ENCODE measurements at regions not wholly inside any gene's neighbourhood (a gene's known extent, or its start where the extent isn't known, plus 50 kb on each side); places are given as distances from the start of the nearest gene placed in this dataset.
A peak's percentile ranks its signal among the peaks of the same experiment; 100 is the strongest.

DNA sequence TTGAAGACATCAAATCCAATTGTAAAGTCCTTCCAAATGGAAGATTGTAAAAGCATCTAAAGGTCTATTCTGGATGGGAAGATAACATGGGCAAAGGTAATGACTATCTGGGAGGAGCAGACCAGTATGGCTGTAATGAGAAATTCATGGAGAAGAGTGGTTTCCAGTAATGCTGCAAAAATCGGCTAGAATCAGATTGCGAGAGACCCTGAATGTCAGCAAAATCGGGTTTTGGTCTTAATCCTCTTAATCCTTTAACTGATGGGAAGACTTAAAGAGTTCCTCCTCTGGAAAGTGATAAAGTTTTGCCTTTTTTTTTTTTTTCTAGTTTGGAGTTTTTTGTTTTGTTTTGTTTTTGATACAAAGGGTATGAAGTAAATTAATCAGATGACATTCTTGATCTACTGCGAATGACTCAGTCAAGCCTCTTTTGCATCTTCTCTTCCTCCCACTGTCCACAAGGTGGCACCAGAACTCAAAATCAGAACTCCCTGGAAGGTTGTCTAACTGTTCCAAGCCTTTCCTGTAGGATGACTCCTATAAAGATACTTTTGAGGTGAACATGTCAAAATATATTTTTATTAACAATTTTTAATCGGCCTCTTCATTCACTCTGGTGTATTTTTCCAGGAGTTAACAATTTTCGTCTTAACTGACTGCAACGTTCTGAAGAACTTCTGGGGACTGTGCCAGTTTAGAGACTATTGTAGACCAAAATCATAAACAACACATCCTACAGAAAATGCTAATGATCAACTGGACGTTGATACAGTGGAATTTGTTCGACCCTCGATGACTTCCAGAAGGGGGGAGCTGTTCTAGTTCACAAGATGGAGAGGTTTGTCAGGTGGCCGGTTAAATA is 213.3 kb upstream of the MIR17HG start:
- peak; percentile 64 for DNase-seq (ENCODE audit: extremely low read depth, low read depth)

DNA sequence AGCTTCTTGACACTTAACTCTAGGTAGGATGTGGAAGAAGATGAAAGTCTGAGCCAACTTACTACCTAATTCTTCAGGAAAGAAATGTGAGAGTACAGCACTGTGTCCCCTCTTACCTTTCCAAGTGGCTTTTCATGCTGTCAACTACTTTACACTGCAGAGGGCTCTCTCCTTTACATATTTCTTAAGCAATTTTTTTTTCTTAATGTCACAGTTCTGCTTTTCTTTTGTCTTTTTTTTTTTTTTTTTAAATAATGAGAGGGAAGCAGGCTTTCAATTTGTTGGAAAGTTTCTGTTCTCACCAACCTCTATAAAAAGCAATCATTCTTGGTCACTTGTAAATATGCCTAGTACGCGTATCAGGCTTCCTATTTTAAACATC is 212.7 kb upstream of the MIR17HG start:
- DNase-seq (ENCODE audit: extremely low read depth, low read depth): no peak

DNA sequence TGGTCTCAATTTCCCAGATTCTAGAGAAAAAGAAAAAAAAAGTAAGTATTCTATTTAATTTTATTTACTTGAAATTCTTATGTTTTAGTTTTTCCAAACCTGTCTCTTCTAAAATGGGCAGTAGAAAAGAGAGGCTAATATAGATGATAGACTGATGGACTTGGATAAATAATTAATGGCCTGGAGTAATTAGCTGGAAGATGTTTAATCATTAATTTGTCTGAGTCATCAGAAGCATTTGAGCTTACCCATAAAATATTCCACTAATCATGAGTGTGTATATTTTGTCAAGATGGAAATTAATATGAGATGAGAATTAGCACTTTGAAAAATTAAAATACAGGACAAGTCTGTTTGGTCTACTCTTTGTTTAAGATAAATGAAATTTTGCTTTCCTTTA is 212.1 kb upstream of the MIR17HG start:
- DNase-seq (ENCODE audit: extremely low read depth, low read depth): no peak

DNA sequence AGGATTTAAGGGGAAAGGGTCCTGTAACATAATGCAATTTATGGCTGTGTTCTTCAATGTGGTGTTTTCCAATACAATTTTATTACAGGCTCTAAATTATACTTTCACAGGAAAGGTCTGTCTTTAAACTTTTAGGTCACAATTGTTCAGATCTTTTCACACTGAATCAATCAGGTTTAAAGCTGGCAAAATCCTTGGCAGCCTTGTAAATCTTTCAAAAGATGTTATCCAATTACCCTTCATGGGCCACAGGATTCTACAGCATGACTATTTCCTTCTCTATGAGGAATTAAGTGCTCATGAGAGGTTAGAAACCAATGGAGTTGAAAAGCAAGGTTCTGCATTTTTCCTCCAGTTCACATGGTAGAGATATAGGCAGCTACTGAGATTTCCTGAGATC is 211.5 kb upstream of the MIR17HG start:
- DNase-seq (ENCODE audit: extremely low read depth, low read depth): no peak

DNA sequence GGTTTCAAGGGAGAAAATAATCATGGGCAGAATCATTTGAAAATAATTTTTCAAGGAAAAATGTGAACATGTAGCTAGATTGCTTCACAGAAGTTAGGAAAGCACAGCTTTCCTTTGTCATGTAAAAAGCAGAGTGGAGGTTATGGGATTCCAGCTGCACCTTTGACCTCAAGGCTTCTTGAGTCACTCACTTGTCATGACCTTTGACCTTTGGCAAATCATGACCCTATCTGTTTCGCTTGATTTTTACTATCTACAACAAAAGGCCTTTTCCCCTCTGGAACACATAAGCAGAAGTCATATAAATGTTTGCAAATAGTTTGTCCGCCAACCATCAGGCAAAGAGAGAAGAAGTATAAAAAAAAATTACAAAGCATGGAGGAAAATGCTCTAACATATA is 210.7 kb upstream of the MIR17HG start:
- no peak for DNase-seq (ENCODE audit: extremely low read depth, low read depth)

DNA sequence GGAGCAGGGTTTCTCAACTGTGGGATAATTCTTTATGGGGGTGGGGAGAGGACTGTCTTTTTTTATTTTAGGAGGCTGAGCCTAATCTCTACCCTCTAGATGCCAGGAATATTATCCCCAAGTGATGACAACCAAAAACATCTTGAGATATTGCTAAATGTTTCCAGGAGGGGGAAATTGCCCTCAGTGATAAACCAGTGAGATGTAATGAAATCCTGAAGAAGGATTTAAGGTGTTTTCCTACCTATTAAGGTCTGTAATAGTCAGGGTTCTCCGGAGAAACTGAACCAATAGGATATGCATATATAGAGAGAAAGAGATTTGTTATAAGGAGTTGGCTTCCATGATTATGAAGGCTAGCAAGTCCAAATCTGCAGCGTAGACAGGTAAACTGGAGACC is 208.3 kb upstream of the MIR17HG start:
- no peak for DNase-seq (ENCODE audit: extremely low read depth, low read depth)

DNA sequence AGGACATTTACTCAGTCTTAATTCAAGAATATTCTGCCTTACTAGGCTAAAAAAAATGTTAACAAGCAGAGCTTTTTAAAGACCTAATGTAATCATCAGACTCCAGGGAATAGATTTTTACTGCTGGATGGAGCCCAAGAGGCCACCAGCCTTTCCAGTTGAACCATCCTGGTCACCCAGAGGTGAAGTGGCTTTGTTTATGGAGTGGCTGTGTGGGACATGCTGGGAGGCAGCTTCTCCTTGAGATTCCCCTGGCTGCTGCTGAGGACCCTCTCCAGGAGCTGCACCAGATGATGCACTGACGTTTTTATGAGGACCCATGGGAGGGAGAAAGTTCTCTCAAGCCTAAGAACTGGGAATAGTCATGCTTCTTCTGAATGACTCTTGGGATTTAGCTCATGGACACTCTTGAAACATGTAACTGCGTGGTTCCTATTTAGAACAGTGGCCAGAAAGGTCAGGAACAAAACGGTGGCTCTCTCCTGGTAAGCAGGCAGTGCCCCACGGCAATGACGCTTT is 205.9 kb upstream of the MIR17HG start:
- DNase-seq (ENCODE audit: extremely low read depth, low read depth): no peak

DNA sequence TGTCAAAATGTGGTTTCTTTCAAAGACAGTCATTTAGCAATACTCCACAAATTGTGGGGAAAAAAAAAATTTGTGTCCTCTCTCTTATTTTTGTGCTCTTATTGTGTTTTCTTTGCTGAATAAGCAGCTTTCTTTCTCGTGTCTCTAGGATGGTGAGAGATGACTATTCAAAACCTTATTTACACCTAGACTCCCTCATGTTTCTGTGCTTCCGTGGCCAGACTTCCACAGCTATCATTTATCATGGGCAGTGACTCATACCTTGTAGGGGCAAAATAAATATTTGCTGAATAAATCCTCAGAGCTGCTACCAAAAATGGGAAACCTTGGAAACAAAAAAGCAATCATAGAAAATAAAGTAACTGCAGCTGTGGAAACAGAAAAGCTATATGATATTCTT is 204.9 kb upstream of the MIR17HG start:
- DNase-seq (ENCODE audit: extremely low read depth, low read depth): no peak

DNA sequence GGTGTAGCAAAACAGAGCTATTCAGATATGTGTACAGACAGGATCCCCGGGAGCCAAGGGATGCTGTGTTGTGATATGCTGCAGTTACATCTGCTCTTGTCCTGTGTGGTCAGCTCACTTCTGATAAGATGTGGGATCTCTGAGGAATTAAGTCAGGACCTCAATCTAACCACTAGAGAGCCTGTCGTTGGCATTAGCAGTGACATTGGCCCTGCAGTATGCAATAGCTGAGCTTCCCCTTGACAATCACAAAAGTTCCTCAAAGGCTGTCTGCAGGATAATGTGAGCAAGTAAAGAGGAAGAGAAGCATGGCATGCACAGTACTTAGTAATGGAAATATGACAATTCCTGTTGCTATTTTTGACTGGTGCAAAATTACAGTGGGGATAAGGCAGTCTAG is 203.4 kb upstream of the MIR17HG start:
- DNase-seq (ENCODE audit: extremely low read depth, low read depth): no peak

DNA sequence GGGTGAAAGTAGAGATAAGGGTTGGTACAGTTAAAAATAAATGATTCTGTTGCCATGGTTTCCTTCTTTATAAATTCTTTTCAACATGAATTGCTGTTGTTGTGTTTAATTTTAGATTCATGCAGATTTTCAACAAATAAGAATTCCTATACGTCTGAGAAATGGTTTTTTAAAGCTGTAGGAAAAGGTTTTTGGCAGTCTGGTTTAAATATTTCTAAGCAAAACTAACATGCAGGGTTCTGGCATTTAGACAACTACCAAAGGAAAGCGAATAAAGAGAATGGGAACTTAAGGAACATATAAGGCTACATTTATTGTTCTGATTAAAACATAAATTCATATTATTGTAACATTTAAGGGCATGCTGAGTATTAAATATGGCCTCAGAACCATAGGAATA is 203.0 kb upstream of the MIR17HG start:
- DNase-seq (ENCODE audit: extremely low read depth, low read depth): no peak

DNA sequence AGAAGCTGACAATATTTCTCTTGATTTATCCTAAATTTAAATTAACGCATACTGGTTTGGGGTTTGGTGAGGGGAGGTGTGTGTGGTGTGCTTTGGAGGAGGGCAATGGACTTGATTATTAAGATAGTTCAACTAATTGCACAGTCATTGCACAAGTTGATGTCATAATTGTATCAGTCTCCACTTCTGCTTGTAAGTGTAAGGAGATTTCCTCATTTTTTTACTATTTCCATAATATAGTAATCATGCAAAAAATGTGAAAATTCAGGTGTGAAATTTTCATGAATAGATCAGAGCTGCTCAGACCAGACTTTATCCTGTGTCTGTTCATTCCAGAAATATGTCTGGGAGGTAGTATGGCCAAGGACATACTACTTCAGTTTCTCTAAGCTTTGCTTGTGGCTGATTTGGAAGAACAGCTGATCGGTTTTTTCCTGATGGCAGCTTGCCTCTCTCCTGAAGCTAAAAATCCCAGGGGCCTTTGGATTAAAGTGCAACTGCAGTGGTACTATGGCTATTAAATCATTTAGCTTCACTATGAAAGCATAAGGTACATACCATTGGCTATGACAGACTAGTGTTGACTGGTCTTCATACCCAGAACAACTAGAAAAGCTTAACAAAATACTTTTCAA is 201.8 kb upstream of the MIR17HG start:
- DNase-seq (ENCODE audit: extremely low read depth, low read depth): no peak

DNA sequence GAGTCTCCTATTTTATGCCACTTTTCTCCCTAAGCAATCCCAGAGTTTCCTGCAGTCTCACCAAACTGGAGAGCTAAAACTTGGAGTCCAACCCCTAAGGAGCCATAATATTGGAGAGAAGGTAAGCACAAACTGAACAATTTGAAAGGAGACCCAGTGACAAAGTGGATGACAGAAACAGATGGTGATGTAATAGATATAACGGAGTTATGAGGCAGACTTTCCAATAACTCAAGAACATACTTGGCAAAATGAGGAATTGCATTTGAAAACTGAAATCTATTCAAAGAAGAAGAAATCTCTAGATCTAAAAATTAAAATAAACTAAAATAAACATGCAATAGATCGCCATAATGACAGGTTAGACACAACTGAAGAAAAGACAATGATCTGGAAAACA is 200.9 kb upstream of the MIR17HG start:
- DNase-seq (ENCODE audit: extremely low read depth, low read depth): no peak

DNA sequence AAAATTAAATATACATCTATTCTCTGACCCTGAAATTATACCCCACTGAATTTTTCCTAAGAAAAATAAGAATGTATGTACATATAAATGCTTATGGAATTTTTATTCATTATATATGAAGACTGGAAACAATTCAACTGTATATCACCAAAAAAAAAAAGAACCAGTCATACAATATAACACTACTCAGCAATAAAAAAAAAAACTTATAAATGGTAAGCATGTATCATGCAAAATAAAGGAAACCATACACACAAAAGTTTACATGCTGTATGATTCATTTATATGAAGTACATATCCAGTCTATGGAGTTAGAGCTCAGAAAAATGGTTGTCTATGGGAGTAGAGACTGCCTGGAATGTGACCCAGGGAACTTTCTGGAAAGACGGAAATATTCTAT is 199.4 kb upstream of the MIR17HG start:
- no peak for DNase-seq (ENCODE audit: extremely low read depth, low read depth)

DNA sequence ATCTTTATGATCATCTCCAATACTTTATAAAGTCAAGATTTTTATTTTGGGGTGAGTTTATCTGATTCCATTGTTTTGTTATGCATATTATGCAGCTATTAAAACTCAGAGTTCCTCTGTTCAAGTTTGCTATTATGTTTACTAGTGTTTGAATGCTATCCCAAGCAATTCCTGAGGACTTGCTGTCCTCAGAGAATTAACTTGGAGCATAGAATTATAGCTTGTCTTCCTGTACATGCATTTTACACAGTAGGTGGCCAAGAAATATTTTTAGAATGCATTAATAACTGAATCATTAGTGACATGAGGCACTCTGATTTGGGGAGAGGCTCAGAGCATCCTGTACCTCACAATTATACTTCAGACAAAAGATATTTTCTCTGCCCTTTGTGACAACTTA is 195.6 kb upstream of the MIR17HG start:
- DNase-seq (ENCODE audit: extremely low read depth, low read depth): no peak

DNA sequence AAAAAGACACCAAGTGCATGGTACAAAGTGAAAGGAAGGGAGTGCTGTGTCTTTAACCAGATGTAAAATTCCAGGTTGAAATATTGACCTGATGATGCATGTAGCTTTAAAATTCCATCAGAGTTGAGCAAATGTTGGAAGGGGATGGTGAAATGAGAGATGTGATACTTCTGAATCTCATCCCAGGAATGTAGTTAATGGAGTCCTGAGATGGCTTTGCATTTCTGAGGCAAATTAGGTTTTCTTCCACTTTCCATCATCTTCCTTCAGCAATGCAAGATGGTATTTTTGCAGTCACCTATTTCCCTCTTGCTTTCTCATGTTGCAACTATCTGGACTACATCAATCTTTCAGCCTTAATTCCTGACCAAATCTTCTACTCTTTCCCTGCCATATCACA is 194.1 kb upstream of the MIR17HG start:
- no peak for DNase-seq (ENCODE audit: extremely low read depth, low read depth)

DNA sequence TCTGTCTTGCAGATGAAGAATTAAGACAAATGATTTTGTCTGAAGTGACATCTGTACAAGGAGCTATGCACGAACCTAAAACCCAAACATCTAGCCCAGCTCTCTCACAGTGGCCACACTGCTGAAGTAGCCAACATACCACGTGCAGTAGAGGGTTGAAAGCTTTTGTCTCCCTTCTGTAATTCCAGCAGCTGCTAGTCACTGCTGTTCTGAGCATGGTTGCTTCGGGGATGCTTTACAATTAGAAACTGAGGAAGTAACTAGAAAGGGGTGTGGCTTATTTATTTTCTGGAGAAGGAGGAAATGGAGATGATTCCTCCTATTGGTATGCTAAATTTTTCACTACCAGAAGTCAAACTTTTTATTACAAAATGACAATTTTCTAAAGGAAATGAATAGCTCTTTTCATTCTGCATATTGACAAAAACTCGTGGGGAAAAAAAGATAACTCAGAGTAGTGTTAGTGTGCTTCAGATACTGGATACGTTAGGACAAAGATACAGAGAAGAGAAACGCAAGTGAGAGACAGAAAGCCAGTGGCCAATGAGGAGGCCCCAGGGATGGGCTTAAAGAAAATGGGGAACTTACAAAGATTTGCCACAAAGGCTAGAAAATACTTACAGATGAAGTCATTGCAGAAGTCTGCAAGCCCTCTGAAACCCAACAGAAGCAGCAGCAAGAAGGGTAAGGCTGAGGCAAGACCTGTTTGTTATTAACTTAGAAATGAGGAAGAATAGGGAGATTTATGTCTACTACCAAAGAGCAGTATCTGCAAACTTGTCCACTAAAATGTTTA is 192.7 kb upstream of the MIR17HG start:
- no peak for DNase-seq (ENCODE audit: extremely low read depth, low read depth)

DNA sequence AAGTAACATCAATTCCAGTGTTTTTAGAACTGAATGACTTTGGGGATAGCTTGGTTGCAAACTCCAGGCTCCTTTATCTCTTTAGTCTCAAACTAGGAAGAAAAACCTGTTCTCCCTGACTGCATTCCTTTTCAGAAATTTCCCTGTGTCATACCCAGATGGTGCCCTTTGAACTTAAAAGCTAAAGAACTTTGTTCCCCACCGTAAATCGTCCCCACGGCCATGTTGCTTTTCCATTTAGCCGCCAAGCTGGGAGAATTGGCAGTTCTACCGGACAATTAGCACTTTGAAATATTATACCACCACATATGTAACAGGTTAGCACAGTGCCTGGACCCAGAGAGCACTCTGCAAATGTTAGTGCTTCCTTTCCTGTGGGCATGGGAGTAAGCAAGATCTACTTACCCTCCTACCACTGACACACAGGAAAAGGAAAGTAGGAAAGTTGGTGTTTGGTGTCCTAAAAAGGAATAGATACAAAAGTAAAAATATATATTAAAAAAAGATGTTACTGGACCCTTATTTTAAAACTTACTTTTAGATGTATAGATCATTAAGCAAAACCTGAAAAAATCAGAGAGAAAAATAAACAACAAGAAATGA is 191.9 kb upstream of the MIR17HG start:
- DNase-seq (ENCODE audit: extremely low read depth, low read depth): no peak

DNA sequence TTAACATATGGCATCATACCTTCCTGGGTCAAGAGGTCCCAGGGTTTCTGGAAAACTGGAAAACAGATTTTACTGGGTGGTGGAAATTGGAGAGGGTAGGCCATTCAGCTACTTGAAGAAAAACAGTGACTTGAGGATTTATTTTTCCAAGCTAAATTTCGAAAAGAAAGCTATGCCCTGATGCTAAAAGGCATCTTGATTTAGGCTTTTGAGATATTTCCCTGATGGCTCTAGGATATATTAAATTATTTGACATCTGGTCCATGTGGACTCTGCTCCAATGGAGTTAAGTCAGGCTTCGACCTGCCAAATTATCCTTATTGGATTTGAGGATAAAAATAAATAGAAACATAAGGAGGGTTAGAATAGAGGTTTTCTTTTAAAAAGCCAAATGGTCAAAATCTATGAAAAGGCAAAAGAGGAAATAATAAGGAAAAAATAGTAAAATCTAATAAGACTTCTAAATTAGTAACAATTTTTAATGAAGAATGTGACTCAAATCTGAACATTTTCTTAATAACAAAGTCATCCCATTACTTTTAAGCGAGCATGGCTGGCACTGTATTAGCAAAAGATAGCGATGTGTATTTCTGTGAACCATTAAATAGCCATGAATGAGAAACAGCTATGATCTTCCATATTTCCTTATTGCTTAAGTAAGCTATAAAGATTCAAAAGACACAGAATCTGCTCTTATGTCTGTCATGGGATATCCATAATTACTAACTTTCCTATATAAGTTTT is 190.0 kb upstream of the MIR17HG start:
- no peak for DNase-seq (ENCODE audit: extremely low read depth, low read depth)

DNA sequence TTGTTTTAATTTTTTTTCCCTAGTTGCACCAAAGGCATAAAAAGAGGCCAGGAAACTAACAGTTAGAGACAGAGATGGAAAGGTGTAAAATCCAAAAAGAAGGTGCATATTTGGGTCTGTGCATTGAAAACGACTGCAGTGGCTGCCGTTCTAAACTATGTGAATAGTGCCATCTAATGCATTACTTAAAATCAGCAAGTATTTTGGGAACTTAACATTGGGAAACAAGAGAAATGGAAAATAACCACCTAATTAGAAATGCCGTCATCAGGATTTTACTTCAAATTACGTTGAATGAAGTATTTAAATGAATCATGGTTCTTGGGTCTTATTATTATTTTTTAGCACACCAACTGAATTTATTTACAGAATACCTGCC is 189.5 kb upstream of the MIR17HG start:
- no peak for DNase-seq (ENCODE audit: extremely low read depth, low read depth)

DNA sequence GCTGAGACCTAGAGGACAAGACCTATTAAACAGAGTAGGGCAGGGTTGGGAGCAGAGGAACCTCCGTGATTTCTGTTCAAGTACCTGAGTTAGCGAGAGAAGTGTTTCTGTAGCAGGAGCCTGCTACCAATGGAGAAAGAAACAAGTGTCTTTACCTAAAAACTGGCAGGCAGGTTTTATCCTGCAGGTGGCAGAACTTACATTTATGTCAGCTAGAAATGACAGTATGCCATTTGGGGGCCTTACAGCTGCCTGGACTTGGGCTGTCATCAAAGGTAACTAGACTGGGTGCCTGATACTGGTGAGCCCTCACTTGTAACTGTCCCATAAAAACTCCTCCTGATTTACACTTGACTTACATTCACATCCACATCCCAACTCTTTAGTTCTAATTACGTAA is 185.3 kb upstream of the MIR17HG start:
- DNase-seq (ENCODE audit: extremely low read depth, low read depth): no peak
